H9 (cell line): ENCODE measurements at regions not wholly inside any gene's neighbourhood (a gene's known extent, or its start where the extent isn't known, plus 50 kb on each side); places are given as distances from the start of the nearest gene placed in this dataset.

Source experiments
- DNase-seq: peaks from one replicate; pipeline ENCODE4 v3.0.0-alpha.2; 2017
- H2AFZ ChIP-seq: one replicate; pipeline ENCODE4 v1.6.1; 2013; ENCODE audit warnings: mild to moderate bottlenecking, low read length, control low read depth, moderate library complexity
- H2AK5ac ChIP-seq: 2 replicates; pipeline ENCODE4 v1.6.1; 2013; ENCODE audit warnings: low read length, control low read depth, mixed read lengths; ENCODE audit not compliant: insufficient read length
- H2BK120ac ChIP-seq: one replicate; pipeline ENCODE4 v1.6.1; 2013; ENCODE audit warnings: low read depth, mild to moderate bottlenecking, low read length, control low read depth, inconsistent platforms; ENCODE audit not compliant: poor library complexity, severe bottlenecking
- H2BK12ac ChIP-seq: 2 replicates; pipeline ENCODE4 v1.6.1; 2013; ENCODE audit warnings: low read length, control low read depth, mixed read lengths, low read depth; ENCODE audit not compliant: insufficient read length
- H2BK15ac ChIP-seq: 2 replicates; pipeline ENCODE4 v1.6.1; 2013; ENCODE audit warnings: low read depth, low read length, control low read depth
- H2BK20ac ChIP-seq: one replicate; pipeline ENCODE4 v1.6.1; 2013; ENCODE audit warnings: low read depth, mild to moderate bottlenecking, low read length, control low read depth, inconsistent platforms; ENCODE audit not compliant: poor library complexity, severe bottlenecking
- H2BK5ac ChIP-seq: 2 replicates; pipeline ENCODE4 v1.6.1; 2013; ENCODE audit warnings: low read length, control low read depth, mixed read lengths; ENCODE audit not compliant: insufficient read length
- H3K14ac ChIP-seq: 2 replicates; pipeline ENCODE4 v1.6.1; 2013; ENCODE audit warnings: low read length, control low read depth; ENCODE audit not compliant: insufficient read depth
- H3K18ac ChIP-seq: 2 replicates; pipeline ENCODE4 v1.6.1; 2013; ENCODE audit warnings: low read depth, mild to moderate bottlenecking, mixed read lengths, low read length, control low read depth; ENCODE audit not compliant: insufficient read length
- H3K23ac ChIP-seq: 2 replicates; pipeline ENCODE4 v1.6.1; 2013; ENCODE audit warnings: low read length, control low read depth, mixed read lengths, low read depth; ENCODE audit not compliant: insufficient read length
- H3K23me2 ChIP-seq: 2 replicates; pipeline ENCODE4 v1.6.1; 2013; ENCODE audit warnings: low read depth, mild to moderate bottlenecking, mixed read lengths, low read length, control low read depth; ENCODE audit not compliant: insufficient read length, poor library complexity, severe bottlenecking
- H3K27ac ChIP-seq: 2 replicates; pipeline ENCODE4 v1.5.1; 2013; ENCODE audit warnings: low read length, control low read depth, mixed read lengths, low read depth; ENCODE audit not compliant: insufficient read length
- H3K27me3 ChIP-seq: 2 replicates; pipeline ENCODE4 v1.6.1; 2013; ENCODE audit warnings: low read length, control low read depth, inconsistent platforms; ENCODE audit not compliant: insufficient read depth
- H3K4ac ChIP-seq: 2 replicates; pipeline ENCODE4 v1.6.1; 2013; ENCODE audit warnings: low read depth, mild to moderate bottlenecking, control low read depth, inconsistent platforms, low read length, moderate library complexity
- H3K4me1 ChIP-seq: 2 replicates; pipeline ENCODE4 v1.6.1; 2013; ENCODE audit warnings: low read length, control low read depth, inconsistent platforms; ENCODE audit not compliant: insufficient read depth
- H3K4me2 ChIP-seq: 2 replicates; pipeline ENCODE4 v1.6.1; 2013; ENCODE audit warnings: low read length, control low read depth, mixed read lengths; ENCODE audit not compliant: insufficient read length, insufficient read depth
- H3K56ac ChIP-seq: 2 replicates; pipeline ENCODE4 v1.6.1; 2013; ENCODE audit warnings: low read depth, mild to moderate bottlenecking, mixed read lengths, low read length, control low read depth; ENCODE audit not compliant: insufficient read length
- H3K79me1 ChIP-seq: 2 replicates; pipeline ENCODE4 v1.6.1; 2013; ENCODE audit warnings: low read depth, mild to moderate bottlenecking, moderate library complexity, low read length, control low read depth, inconsistent platforms; ENCODE audit not compliant: insufficient read depth, poor library complexity, severe bottlenecking
- H3K79me2 ChIP-seq: 2 replicates; pipeline ENCODE4 v1.6.1; 2013; ENCODE audit warnings: low read length, control low read depth, inconsistent platforms; ENCODE audit not compliant: insufficient read depth
- H3K9ac ChIP-seq: 2 replicates; pipeline ENCODE4 v1.6.1; 2013; ENCODE audit warnings: low read length, control low read depth, mixed read lengths; ENCODE audit not compliant: insufficient read length; ENCODE audit errors: extremely low read depth
- H3K9me3 ChIP-seq: one replicate; pipeline ENCODE4 v1.6.1; 2013; ENCODE audit warnings: low read depth, low read length, inconsistent platforms; ENCODE audit not compliant: control insufficient read depth
- H3T11ph ChIP-seq: one replicate; pipeline ENCODE4 v1.6.1; 2013; ENCODE audit warnings: mild to moderate bottlenecking, low read length, control low read depth, inconsistent platforms
- H4K20me1 ChIP-seq: one replicate; pipeline ENCODE4 v1.6.1; 2013; ENCODE audit not compliant: control insufficient read depth, insufficient read length, insufficient read depth
- H4K5ac ChIP-seq: 2 replicates; pipeline ENCODE4 v1.6.1; 2013; ENCODE audit warnings: low read depth, mild to moderate bottlenecking, mixed read lengths, low read length, control low read depth; ENCODE audit not compliant: insufficient read length
- H4K8ac ChIP-seq: replicated peaks from 2 replicates; pipeline ENCODE4 v1.6.1; 2013; ENCODE audit warnings: low read length, control low read depth, mixed read lengths, low read depth; ENCODE audit not compliant: insufficient read length
- H4K91ac ChIP-seq: 2 replicates; pipeline ENCODE4 v1.6.1; 2013; ENCODE audit warnings: low read depth, mild to moderate bottlenecking, moderate library complexity, mixed read lengths, low read length, control low read depth; ENCODE audit not compliant: insufficient read length
- H3K27ac Mint-ChIP-seq, 3 experiments: 2 replicates in 2 of 3; 3 replicates in 1 of 3; pipeline ENCODE4 v1.8.0; 2020 to 2021; ENCODE audit warnings: mixed read lengths in 3 of 3, mild to moderate bottlenecking in 1 of 3, moderate library complexity in 1 of 3
- H3K27me3 Mint-ChIP-seq: 2 replicates; pipeline ENCODE4 v1.8.0; 2021; ENCODE audit warnings: low read depth, mild to moderate bottlenecking, moderate library complexity, mixed read lengths
- H3K36me3 Mint-ChIP-seq, 3 experiments: 2 replicates in 2 of 3; 3 replicates in 1 of 3; pipeline ENCODE4 v1.8.0; 2020 to 2021; ENCODE audit warnings: low read depth in 3 of 3, mixed read lengths in 3 of 3; ENCODE audit not compliant: insufficient read depth in 1 of 3
- H3K4me1 Mint-ChIP-seq, 2 experiments: 2 replicates each; pipeline ENCODE4 v1.8.0; 2020; ENCODE audit warnings: mixed read lengths in 2 of 2
- H3K4me3 Mint-ChIP-seq, 2 experiments: 2 replicates in 1 of 2; 3 replicates in 1 of 2; pipeline ENCODE4 v1.8.0; 2020 to 2021; ENCODE audit warnings: mild to moderate bottlenecking in 2 of 2, mixed read lengths in 2 of 2, moderate library complexity in 1 of 2
- H3K9me3 Mint-ChIP-seq, 2 experiments: 2 replicates in 1 of 2; 3 replicates in 1 of 2; pipeline ENCODE4 v1.8.0; 2020; ENCODE audit warnings: mild to moderate bottlenecking in 2 of 2, mixed read lengths in 2 of 2, moderate library complexity in 1 of 2
- CTCF ChIP-seq: fragments of 200-600 bp; sonication (generic); conservative IDR thresholded peaks from 3 replicates; pipeline ENCODE4 v1.8.0; 2021; ENCODE audit warnings: antibody characterized with exemption, mild to moderate bottlenecking

- Histone ChIP-seq H2BK20ac (no peak overlapping the region), H2AK5ac (no peak overlapping the region), H3K27me3 (no peaks in the 10 kb centered on the region), H3K27ac (no peak overlapping the region), H2BK12ac (no peak overlapping the region), H3K4ac (no peak overlapping the region), H4K91ac (no peak overlapping the region), H3K4me2 (no peak overlapping the region), H3K9me3 (no peaks in the 10 kb centered on the region), H3T11ph (no peak overlapping the region), H3K4me1 (peaks cover 3% of the 10 kb centered on the region; the same call in 1 of the 2 replicates), H3K79me1 (no peaks in the 10 kb centered on the region), H2AFZ (no peak overlapping the region), H3K23me2 (no peaks in the 10 kb centered on the region), H4K5ac (no peak overlapping the region), H2BK5ac (no peak overlapping the region), H3K23ac (no peak overlapping the region), H2BK120ac (no peak overlapping the region), H3K9ac (no peak overlapping the region), H4K8ac (no peak overlapping the region), H2BK15ac (no peak overlapping the region), H3K56ac (no peak overlapping the region), H3K14ac (no peak overlapping the region), H3K18ac (no peak overlapping the region), H3K79me2 (no peaks in the 10 kb centered on the region), H4K20me1 (no peaks in the 10 kb centered on the region)
- no peaks in the 10 kb centered on the region for H3K36me3 Mint-ChIP-seq
- H3K27me3 Mint-ChIP-seq = no peaks in the 10 kb centered on the region
- DNase-seq = no peak
- H3K4me1 Mint-ChIP-seq = peaks cover 9 to 13% of the 10 kb centered on the region in 2 experiments
- H3K4me3 Mint-ChIP-seq = no peak overlapping the region
- no peak overlapping the region for H3K27ac Mint-ChIP-seq
- TF ChIP-seq CTCF = no peak
- no peaks in the 10 kb centered on the region for H3K9me3 Mint-ChIP-seq
Measured at GRCh38 chr5:52705720-52706119, 82.0 kb upstream of the ITGA1 start.
